ENCODE measurements at regions not wholly inside any gene's neighbourhood (a gene's known extent, or its start where the extent isn't known, plus 50 kb on each side); places are given as distances from the start of the nearest gene placed in this dataset.

- POLR2A ChIA-PET = no interaction called here
Observed at GRCh38 chr11:92141159-92141558, 83.5 kb upstream of the FAT3 start.

DNA sequence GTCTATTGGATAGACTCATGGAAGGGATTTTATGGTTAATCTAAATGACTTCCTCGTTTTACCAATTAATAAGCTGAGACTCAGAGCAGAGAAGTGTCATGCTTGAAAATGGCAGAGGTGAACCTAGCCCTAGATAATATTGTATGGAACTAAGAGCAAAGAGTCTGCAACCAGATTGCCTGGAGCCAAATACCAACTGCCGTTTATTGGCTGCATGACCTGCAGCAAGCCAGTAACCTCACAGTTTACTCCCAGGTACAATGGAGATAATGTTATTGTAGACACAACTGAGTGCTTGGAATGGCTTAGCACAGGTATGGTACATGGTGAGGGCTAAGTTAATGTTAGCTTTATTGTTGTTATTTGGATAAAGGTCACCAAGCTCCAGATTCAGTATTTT lies 84.6 kb upstream of the FAT3 start:
- ATAC-seq (no peak), DNase-seq (ENCODE audit: low spot score) (no peak)
- POLR2A ChIA-PET = interaction anchor here (0.6 kb wide), 1 partner anchor 101 kb away, joined by 3 read pairs; no protein-coding TSS in a partner anchor
- TF ChIP-seq ELF4 (CRISPR knock-in tag; IDR thresholded peaks at IDR 0.05; ENCODE audit: low read depth) (no peak), PRRX2 (CRISPR knock-in tag; IDR thresholded peaks at IDR 0.05) (no peak), ZNF263 (CRISPR knock-in tag; IDR thresholded peaks at IDR 0.05; ENCODE audit: low read depth) (no peak), GRHL2 (CRISPR knock-in tag; IDR thresholded peaks at IDR 0.05; ENCODE audit: insufficient replicate concordance, severe bottlenecking) (no peak), ZNF671 (CRISPR knock-in tag; IDR thresholded peaks at IDR 0.05) (no peak), ZNF425 (CRISPR knock-in tag; conservative IDR thresholded peaks at IDR 0.05) (no peak), ATF1 (CRISPR knock-in tag; IDR thresholded peaks at IDR 0.05) (no peak)
- TF ChIP-seq, protein P1, sequence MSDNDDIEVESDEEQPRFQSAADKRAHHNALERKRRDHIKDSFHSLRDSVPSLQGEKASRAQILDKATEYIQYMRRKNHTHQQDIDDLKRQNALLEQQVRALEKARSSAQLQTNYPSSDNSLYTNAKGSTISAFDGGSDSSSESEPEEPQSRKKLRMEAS (CRISPR knock-in tag; IDR thresholded peaks at IDR 0.05) = no peak
- TF ChIP-seq, protein P2, sequence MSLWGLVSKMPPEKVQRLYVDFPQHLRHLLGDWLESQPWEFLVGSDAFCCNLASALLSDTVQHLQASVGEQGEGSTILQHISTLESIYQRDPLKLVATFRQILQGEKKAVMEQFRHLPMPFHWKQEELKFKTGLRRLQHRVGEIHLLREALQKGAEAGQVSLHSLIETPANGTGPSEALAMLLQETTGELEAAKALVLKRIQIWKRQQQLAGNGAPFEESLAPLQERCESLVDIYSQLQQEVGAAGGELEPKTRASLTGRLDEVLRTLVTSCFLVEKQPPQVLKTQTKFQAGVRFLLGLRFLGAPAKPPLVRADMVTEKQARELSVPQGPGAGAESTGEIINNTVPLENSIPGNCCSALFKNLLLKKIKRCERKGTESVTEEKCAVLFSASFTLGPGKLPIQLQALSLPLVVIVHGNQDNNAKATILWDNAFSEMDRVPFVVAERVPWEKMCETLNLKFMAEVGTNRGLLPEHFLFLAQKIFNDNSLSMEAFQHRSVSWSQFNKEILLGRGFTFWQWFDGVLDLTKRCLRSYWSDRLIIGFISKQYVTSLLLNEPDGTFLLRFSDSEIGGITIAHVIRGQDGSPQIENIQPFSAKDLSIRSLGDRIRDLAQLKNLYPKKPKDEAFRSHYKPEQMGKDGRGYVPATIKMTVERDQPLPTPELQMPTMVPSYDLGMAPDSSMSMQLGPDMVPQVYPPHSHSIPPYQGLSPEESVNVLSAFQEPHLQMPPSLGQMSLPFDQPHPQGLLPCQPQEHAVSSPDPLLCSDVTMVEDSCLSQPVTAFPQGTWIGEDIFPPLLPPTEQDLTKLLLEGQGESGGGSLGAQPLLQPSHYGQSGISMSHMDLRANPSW (CRISPR knock-in tag; conservative IDR thresholded peaks at IDR 0.05; ENCODE audit: low read depth) = no peak
- Mint-ChIP-seq H3K27ac (no peak overlapping the region), H3K36me3 (no peaks in the 10 kb centered on the region), H3K4me3 (no peak overlapping the region), H3K27me3 (ENCODE audit: low read depth) (no peaks in the 10 kb centered on the region), H3K9me3 (no peaks in the 10 kb centered on the region), H3K4me1 (no peaks in the 10 kb centered on the region)
- CTCF ChIA-PET = no interaction called here

More at GRCh38 chr11:92141159-92141558, 83.5 kb upstream of the FAT3 start:
- peaks cover 4% of the 10 kb centered on the region; the same call in 1 of the 2 replicates for H3K4me1 Mint-ChIP-seq
- no peak for DNase-seq (ENCODE audit: low spot score)
- no peaks in the 10 kb centered on the region for H3K36me3 Mint-ChIP-seq
- TF ChIP-seq, protein P3, sequence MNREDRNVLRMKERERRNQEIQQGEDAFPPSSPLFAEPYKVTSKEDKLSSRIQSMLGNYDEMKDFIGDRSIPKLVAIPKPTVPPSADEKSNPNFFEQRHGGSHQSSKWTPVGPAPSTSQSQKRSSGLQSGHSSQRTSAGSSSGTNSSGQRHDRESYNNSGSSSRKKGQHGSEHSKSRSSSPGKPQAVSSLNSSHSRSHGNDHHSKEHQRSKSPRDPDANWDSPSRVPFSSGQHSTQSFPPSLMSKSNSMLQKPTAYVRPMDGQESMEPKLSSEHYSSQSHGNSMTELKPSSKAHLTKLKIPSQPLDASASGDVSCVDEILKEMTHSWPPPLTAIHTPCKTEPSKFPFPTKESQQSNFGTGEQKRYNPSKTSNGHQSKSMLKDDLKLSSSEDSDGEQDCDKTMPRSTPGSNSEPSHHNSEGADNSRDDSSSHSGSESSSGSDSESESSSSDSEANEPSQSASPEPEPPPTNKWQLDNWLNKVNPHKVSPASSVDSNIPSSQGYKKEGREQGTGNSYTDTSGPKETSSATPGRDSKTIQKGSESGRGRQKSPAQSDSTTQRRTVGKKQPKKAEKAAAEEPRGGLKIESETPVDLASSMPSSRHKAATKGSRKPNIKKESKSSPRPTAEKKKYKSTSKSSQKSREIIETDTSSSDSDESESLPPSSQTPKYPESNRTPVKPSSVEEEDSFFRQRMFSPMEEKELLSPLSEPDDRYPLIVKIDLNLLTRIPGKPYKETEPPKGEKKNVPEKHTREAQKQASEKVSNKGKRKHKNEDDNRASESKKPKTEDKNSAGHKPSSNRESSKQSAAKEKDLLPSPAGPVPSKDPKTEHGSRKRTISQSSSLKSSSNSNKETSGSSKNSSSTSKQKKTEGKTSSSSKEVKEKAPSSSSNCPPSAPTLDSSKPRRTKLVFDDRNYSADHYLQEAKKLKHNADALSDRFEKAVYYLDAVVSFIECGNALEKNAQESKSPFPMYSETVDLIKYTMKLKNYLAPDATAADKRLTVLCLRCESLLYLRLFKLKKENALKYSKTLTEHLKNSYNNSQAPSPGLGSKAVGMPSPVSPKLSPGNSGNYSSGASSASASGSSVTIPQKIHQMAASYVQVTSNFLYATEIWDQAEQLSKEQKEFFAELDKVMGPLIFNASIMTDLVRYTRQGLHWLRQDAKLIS (CRISPR knock-in tag; IDR thresholded peaks at IDR 0.05; ENCODE audit: borderline replicate concordance) = no peak
- no peak for TF ChIP-seq NFATC4 (CRISPR knock-in tag; IDR thresholded peaks at IDR 0.05)
- TF ChIP-seq ZNF423 (CRISPR knock-in tag; IDR thresholded peaks at IDR 0.05) = no peak
- TF ChIP-seq FOXJ3 (CRISPR knock-in tag; IDR thresholded peaks at IDR 0.05; ENCODE audit: borderline replicate concordance) = no peak
- no peaks in the 10 kb centered on the region for H3K9me3 Mint-ChIP-seq
- no peak overlapping the region for H3K4me3 Mint-ChIP-seq
- CTCF ChIA-PET = interaction anchor here (1.7 kb wide), 1 partner anchor 10 kb away, joined by 6 read pairs; no protein-coding TSS in a partner anchor
- H3K27ac Mint-ChIP-seq = no peak overlapping the region
- no peak for ATAC-seq
- H3K27me3 Mint-ChIP-seq (ENCODE audit: low read depth) = no peaks in the 10 kb centered on the region

GRCh38 chr11:92138296-92138695 lies 86.3 kb upstream of the FAT3 start:
- ChIA-PET CTCF (interaction anchor here (1.9 kb wide), 1 partner anchor 15 kb away, joined by 11 read pairs; no protein-coding TSS in a partner anchor), POLR2A (no interaction called here)
- no peaks in the 10 kb centered on the region for H3K36me3 Mint-ChIP-seq
- no peaks in the 10 kb centered on the region for H3K4me1 Mint-ChIP-seq
- H3K27ac Mint-ChIP-seq = no peak overlapping the region
- DNase-seq (ENCODE audit: low spot score) = no peak
- H3K4me3 Mint-ChIP-seq = no peak overlapping the region
- no peaks in the 10 kb centered on the region for H3K27me3 Mint-ChIP-seq (ENCODE audit: low read depth)
- H3K9me3 Mint-ChIP-seq = peaks cover 6% of the 10 kb centered on the region
- no peak for ATAC-seq
- TF ChIP-seq ZNF317 (CRISPR knock-in tag; IDR thresholded peaks at IDR 0.05; ENCODE audit: borderline replicate concordance, low read depth) = no peak
- no peak for TF ChIP-seq CREB1 (CRISPR knock-in tag; IDR thresholded peaks at IDR 0.05)
- TF ChIP-seq HMGA2 (CRISPR knock-in tag; IDR thresholded peaks at IDR 0.05) = no peak
- TF ChIP-seq FOXP1 (CRISPR knock-in tag; IDR thresholded peaks at IDR 0.05; ENCODE audit: borderline replicate concordance) = no peak
- no peak for TF ChIP-seq E2F4 (CRISPR knock-in tag; IDR thresholded peaks at IDR 0.05; ENCODE audit: borderline replicate concordance, low read depth)
- TF ChIP-seq, protein P3 (CRISPR knock-in tag; IDR thresholded peaks at IDR 0.05; ENCODE audit: borderline replicate concordance) = no peak
- no peak for TF ChIP-seq ZNF671 (CRISPR knock-in tag; IDR thresholded peaks at IDR 0.05)
